HG03558 (cell line): ENCODE measurements at regions not wholly inside any gene's neighbourhood (a gene's known extent, or its start where the extent isn't known, plus 50 kb on each side); places are given as distances from the start of the nearest gene placed in this dataset.
"Not testable (repeated sequence)": the region's sequence is repeated elsewhere in the genome, so short reads cannot be mapped to it uniquely, and the experiment has no call there.

ENCODE experiments used
- ATAC-seq: cut with Tn5 transposase; IDR thresholded peaks from one replicate; pipeline ENCODE4 v1.9.1; 2021; ENCODE audit warnings: moderate number of reproducible peaks; ENCODE audit not compliant: unreplicated experiment; ENCODE audit errors: extremely low read depth

- ATAC-seq = no peak
Measured at GRCh38 chr1:38488162-38488898, 371.2 kb downstream of the RRAGC start.

GRCh38 chr1:38487396-38487795 is 372.2 kb downstream of the RRAGC start:
- ATAC-seq = no peak

GRCh38 chr1:38486085-38486484 is 373.5 kb downstream of the RRAGC start:
- no peak for ATAC-seq

GRCh38 chr1:38481871-38482826 is 377.4 kb downstream of the RRAGC start:
- ATAC-seq = no peak

- not testable (repeated sequence) for ATAC-seq
Measured at GRCh38 chr1:38479662-38480061, 379.9 kb downstream of the RRAGC start.

- ATAC-seq = no peak
Measured at GRCh38 chr1:38477811-38478210, 381.8 kb downstream of the RRAGC start.

- no peak for ATAC-seq
Measured at GRCh38 chr1:38476850-38477178, 382.8 kb downstream of the RRAGC start.

GRCh38 chr1:38476111-38476849 is 383.3 kb downstream of the RRAGC start:
- ATAC-seq = no peak

GRCh38 chr1:38475624-38476005 is 384.0 kb downstream of the RRAGC start:
- ATAC-seq = no peak

- ATAC-seq = peak; percentile 65
Measured at GRCh38 chr1:38474738-38475623, 384.6 kb downstream of the RRAGC start.

- no peak for ATAC-seq
Measured at GRCh38 chr1:38466487-38466886, 393.1 kb downstream of the RRAGC start.

GRCh38 chr1:38465460-38465859 is 394.1 kb downstream of the RRAGC start:
- no peak for ATAC-seq

- no peak for ATAC-seq
Measured at GRCh38 chr1:38464071-38464661, 395.4 kb downstream of the RRAGC start.

GRCh38 chr1:38463074-38463473 is 396.5 kb downstream of the RRAGC start:
- no peak for ATAC-seq

- ATAC-seq = no peak
Measured at GRCh38 chr1:38456531-38456876, 403.1 kb downstream of the RRAGC start.

GRCh38 chr1:38455829-38456530 is 403.6 kb downstream of the RRAGC start:
- ATAC-seq = no peak

GRCh38 chr1:38454749-38455441 is 404.7 kb downstream of the RRAGC start:
- no peak for ATAC-seq

GRCh38 chr1:38454236-38454635 is 405.3 kb downstream of the RRAGC start:
- no peak for ATAC-seq
